ENCODE measurements at regions not wholly inside any gene's neighbourhood (a gene's known extent, or its start where the extent isn't known, plus 50 kb on each side); places are given as distances from the start of the nearest gene placed in this dataset.
"Not testable (repeated sequence)": the region's sequence is repeated elsewhere in the genome, so short reads cannot be mapped to it uniquely, and the experiment has no call there.

GRCh38 chr1:209172286-209172685 lies 411.2 kb upstream of the CAMK1G start:
- no peaks in the 10 kb centered on the region for H3K4me1 ChIP-seq (replicated peaks)
- no peak for DNase-seq (ENCODE audit: low read depth in 1 of 2, low spot score in 2 of 2)
- H3K4me3 ChIP-seq: no peak overlapping the region
- H3K27ac ChIP-seq: no peak overlapping the region
- peaks cover 2% of the 10 kb centered on the region; the same call in 1 of the 2 replicates for H3K9me3 ChIP-seq (replicated peaks)
- H3K36me3 ChIP-seq: no peaks in the 10 kb centered on the region
- H3K27me3 ChIP-seq (replicated peaks): no peaks in the 10 kb centered on the region

- not testable (repeated sequence) for H3K36me3 ChIP-seq; H3K4me1 ChIP-seq (replicated peaks); H3K4me3 ChIP-seq; H3K27me3 ChIP-seq (replicated peaks); H3K9me3 ChIP-seq (replicated peaks); DNase-seq (ENCODE audit: low read depth in 1 of 2, low spot score in 2 of 2); H3K27ac ChIP-seq
Observed at GRCh38 chr1:209172792-209173542, 410.5 kb upstream of the CAMK1G start.

GRCh38 chr1:209173796-209174195 lies 409.7 kb upstream of the CAMK1G start:
- H3K9me3 ChIP-seq (replicated peaks); DNase-seq (ENCODE audit: low read depth in 1 of 2, low spot score in 2 of 2); H3K4me3 ChIP-seq; H3K27me3 ChIP-seq (replicated peaks); H3K27ac ChIP-seq; H3K36me3 ChIP-seq; H3K4me1 ChIP-seq (replicated peaks): not testable (repeated sequence)

GRCh38 chr1:209176866-209177430 lies 406.6 kb upstream of the CAMK1G start:
- Histone ChIP-seq H3K27ac (no peak overlapping the region), H3K4me3 (no peak overlapping the region)
- no peak for DNase-seq (ENCODE audit: low read depth in 1 of 2, low spot score in 2 of 2)

GRCh38 chr1:209183195-209183594 lies 400.3 kb upstream of the CAMK1G start:
- no peak for DNase-seq (ENCODE audit: low read depth in 1 of 2, low spot score in 2 of 2)
- no peaks in the 10 kb centered on the region for H3K36me3 ChIP-seq
- no peak overlapping the region for H3K27ac ChIP-seq
- no peak overlapping the region for H3K4me3 ChIP-seq
- H3K4me1 ChIP-seq (replicated peaks): no peaks in the 10 kb centered on the region
- H3K27me3 ChIP-seq (replicated peaks): no peaks in the 10 kb centered on the region
- no peaks in the 10 kb centered on the region for H3K9me3 ChIP-seq (replicated peaks)

More at GRCh38 chr1:209176866-209177430, 406.6 kb upstream of the CAMK1G start:
- no peaks in the 10 kb centered on the region for H3K4me1 ChIP-seq (replicated peaks)
- H3K9me3 ChIP-seq (replicated peaks): peaks cover 2% of the 10 kb centered on the region; the same call in 1 of the 2 replicates
- no peaks in the 10 kb centered on the region for H3K36me3 ChIP-seq
- no peaks in the 10 kb centered on the region for H3K27me3 ChIP-seq (replicated peaks)

- no peak for DNase-seq (ENCODE audit: low read depth in 1 of 2, low spot score in 2 of 2)
- H3K27ac ChIP-seq: no peak overlapping the region
- no peaks in the 10 kb centered on the region for H3K4me1 ChIP-seq (replicated peaks)
Observed at GRCh38 chr1:209187589-209187988, 395.9 kb upstream of the CAMK1G start.

GRCh38 chr1:209190591-209191261 lies 392.8 kb upstream of the CAMK1G start:
- Histone ChIP-seq H3K27me3 (replicated peaks) (no peaks in the 10 kb centered on the region), H3K4me1 (replicated peaks) (no peaks in the 10 kb centered on the region), H3K9me3 (replicated peaks) (peaks cover 4% of the 10 kb centered on the region; the same call in 1 of the 2 replicates), H3K36me3 (no peaks in the 10 kb centered on the region), H3K27ac (no peak overlapping the region), H3K4me3 (no peak overlapping the region)
- DNase-seq (ENCODE audit: low read depth in 1 of 2, low spot score in 2 of 2): peak; percentile 51 to 61

More at GRCh38 chr1:209187589-209187988, 395.9 kb upstream of the CAMK1G start:
- Histone ChIP-seq H3K4me3 (no peak overlapping the region), H3K36me3 (no peaks in the 10 kb centered on the region), H3K27me3 (replicated peaks) (no peaks in the 10 kb centered on the region), H3K9me3 (replicated peaks) (no peaks in the 10 kb centered on the region)

- DNase-seq (ENCODE audit: low read depth in 1 of 2, low spot score in 2 of 2): no peak
- Histone ChIP-seq H3K4me1 (replicated peaks) (no peaks in the 10 kb centered on the region), H3K27me3 (replicated peaks) (no peaks in the 10 kb centered on the region), H3K9me3 (replicated peaks) (peaks cover 10% of the 10 kb centered on the region; the same call in 1 of the 2 replicates), H3K36me3 (no peaks in the 10 kb centered on the region), H3K4me3 (no peak overlapping the region), H3K27ac (no peak overlapping the region)
Observed at GRCh38 chr1:209191262-209191634, 392.3 kb upstream of the CAMK1G start.

GRCh38 chr1:209196140-209196539 lies 387.4 kb upstream of the CAMK1G start:
- H3K4me1 ChIP-seq (replicated peaks): no peaks in the 10 kb centered on the region
- no peak for DNase-seq (ENCODE audit: low read depth in 1 of 2, low spot score in 2 of 2)
- no peak overlapping the region for H3K4me3 ChIP-seq
- peaks cover 10% of the 10 kb centered on the region; the same call in 1 of the 2 replicates for H3K9me3 ChIP-seq (replicated peaks)
- no peaks in the 10 kb centered on the region for H3K27me3 ChIP-seq (replicated peaks)
- no peak overlapping the region for H3K27ac ChIP-seq
- H3K36me3 ChIP-seq: no peaks in the 10 kb centered on the region

GRCh38 chr1:209198961-209199750 lies 384.4 kb upstream of the CAMK1G start:
- Histone ChIP-seq H3K9me3 (replicated peaks) (peaks cover 10% of the 10 kb centered on the region; the same call in 1 of the 2 replicates), H3K4me3 (no peak overlapping the region), H3K27ac (no peak overlapping the region), H3K27me3 (replicated peaks) (no peaks in the 10 kb centered on the region), H3K36me3 (no peaks in the 10 kb centered on the region), H3K4me1 (replicated peaks) (no peaks in the 10 kb centered on the region)
- DNase-seq (ENCODE audit: low read depth in 1 of 2, low spot score in 2 of 2): no peak

GRCh38 chr1:209199822-209200221 lies 383.7 kb upstream of the CAMK1G start:
- no peaks in the 10 kb centered on the region for H3K27me3 ChIP-seq (replicated peaks)
- no peaks in the 10 kb centered on the region for H3K36me3 ChIP-seq
- peaks cover 10% of the 10 kb centered on the region; the same call in 1 of the 2 replicates for H3K9me3 ChIP-seq (replicated peaks)
- H3K4me1 ChIP-seq (replicated peaks): no peaks in the 10 kb centered on the region
- DNase-seq (ENCODE audit: low read depth in 1 of 2, low spot score in 2 of 2): no peak
- no peak overlapping the region for H3K4me3 ChIP-seq
- no peak overlapping the region for H3K27ac ChIP-seq

GRCh38 chr1:209202321-209202720 lies 381.2 kb upstream of the CAMK1G start:
- not testable (repeated sequence) for H3K27ac ChIP-seq; H3K9me3 ChIP-seq (replicated peaks); DNase-seq (ENCODE audit: low read depth in 1 of 2, low spot score in 2 of 2)

GRCh38 chr1:209202830-209203532 lies 380.5 kb upstream of the CAMK1G start:
- H3K4me1 ChIP-seq (replicated peaks): peaks cover 7% of the 10 kb centered on the region
- no peaks in the 10 kb centered on the region for H3K9me3 ChIP-seq (replicated peaks)
- H3K36me3 ChIP-seq: no peaks in the 10 kb centered on the region
- 0 out of 2 replicates have a peak, but pooled peaks cover 2% of the 10 kb centered on the region for H3K27me3 ChIP-seq (replicated peaks)
- H3K4me3 ChIP-seq: no peak overlapping the region
- DNase-seq (ENCODE audit: low read depth in 1 of 2, low spot score in 2 of 2): peak in 1 of 2 experiments; percentile 28
- H3K27ac ChIP-seq: no peak overlapping the region

More at GRCh38 chr1:209202321-209202720, 381.2 kb upstream of the CAMK1G start:
- not testable (repeated sequence) for H3K36me3 ChIP-seq; H3K4me3 ChIP-seq; H3K27me3 ChIP-seq (replicated peaks); H3K4me1 ChIP-seq (replicated peaks)

Measured in SJSA1 (cell line).